HG03159 (cell line): ENCODE measurements at regions not wholly inside any gene's neighbourhood (a gene's known extent, or its start where the extent isn't known, plus 50 kb on each side); places are given as distances from the start of the nearest gene placed in this dataset.
"Not testable (repeated sequence)": the region's sequence is repeated elsewhere in the genome, so short reads cannot be mapped to it uniquely, and the experiment has no call there.

ENCODE experiments used
- ATAC-seq: cut with Tn5 transposase; IDR thresholded peaks from one replicate; pipeline ENCODE4 v1.9.1; 2021; ENCODE audit warnings: mild to moderate bottlenecking, moderate library complexity; ENCODE audit not compliant: unreplicated experiment

DNA sequence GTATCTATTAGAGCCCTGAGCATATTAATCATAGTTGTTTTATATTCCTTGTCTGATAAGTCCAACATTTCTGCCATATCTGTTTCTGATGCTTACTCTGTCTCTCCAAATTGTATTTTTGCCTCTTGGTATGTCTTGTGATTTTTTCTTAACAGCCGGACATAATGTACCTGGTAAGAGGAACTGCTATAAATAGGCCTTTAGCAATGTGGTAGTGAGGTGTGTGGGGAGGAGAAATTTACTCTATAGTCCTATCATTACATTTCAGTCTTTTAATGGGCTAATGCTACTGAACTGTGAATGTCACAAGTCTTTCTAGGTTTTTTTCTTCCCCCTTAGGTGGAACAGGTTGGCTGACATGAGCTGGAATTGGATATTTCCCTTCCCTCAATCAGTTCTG, 176.1 kb upstream of the FGF10 start:
- no peak for ATAC-seq

DNA sequence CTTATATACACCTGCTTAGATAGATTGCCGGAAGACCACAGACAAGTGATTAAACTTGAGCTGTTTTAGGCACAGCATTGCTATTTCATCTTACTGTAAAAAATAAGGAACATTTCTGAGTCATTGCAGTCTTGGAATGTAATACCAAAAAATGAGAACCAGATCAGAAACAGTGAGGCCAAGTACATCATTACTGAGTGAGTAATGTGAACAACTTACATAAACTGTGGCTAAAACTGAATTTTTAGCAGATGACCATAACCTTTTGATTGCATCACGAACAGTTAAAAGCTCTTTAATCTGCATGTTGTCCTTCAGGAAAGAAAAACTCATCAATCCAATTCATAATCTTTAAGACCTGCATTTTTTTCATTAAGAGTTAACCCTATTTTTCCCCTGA, 157.1 kb upstream of the FGF10 start:
- no peak for ATAC-seq

- no peak for ATAC-seq
Observed at GRCh38 chr5:44543511-44543910, 154.3 kb upstream of the FGF10 start.

GRCh38 chr5:44542470-44542869, 153.2 kb upstream of the FGF10 start:
- no peak for ATAC-seq

DNA sequence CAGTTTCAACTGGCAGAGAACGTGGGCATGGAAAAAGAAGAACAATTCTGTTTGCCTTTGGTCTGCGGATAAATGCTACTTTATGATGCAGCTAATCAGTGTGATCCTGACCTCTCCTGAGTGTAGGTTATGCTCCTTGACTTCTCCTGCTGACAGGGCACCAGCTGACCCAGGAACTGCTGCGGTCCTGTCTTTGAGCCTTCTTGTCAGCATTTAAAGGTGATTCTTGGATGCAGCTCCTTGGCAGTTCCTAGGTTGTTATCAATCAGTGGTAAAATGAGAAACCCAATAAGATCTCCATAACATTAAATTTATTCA, 150.3 kb upstream of the FGF10 start:
- no peak for ATAC-seq

DNA sequence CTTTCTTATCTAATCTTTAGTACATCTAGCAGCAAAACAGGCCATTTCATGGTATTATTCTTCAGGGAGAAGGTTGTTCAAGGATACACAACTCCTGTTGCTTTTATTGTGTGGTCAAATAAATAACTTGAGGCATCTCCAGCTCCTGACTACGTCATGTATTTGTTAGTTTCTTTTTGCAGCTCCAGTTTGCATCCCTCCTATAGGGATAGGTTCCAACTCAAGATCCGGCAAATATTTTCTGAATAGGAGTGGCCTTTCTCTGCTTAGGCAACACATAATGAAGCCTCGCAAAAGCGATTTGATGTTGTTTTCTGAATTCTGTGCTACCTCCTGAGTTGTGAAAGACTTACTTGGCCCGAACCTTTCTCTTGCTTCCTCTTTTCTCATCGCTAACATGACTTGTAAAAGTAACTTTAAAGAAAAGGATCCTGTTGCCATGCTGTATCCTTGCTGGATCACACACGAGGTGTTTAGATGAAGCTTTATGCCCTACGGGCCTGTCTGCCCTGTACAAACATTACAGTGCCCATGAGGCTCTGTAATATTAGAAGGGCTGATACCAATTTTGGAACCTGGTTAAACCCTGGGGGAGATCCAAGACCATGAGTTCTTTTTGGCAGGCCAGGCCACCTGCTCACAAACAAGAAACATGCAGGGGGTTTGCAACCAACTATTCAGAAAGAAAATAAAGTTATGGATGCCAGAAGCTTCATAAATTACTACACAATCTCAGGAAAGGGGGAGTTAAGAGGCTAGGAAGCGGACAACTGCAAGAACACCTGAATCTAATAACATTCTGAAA, 149.8 kb upstream of the FGF10 start:
- ATAC-seq: no peak

GRCh38 chr5:44536650-44537260, 147.5 kb upstream of the FGF10 start:
- peak; percentile 53 for ATAC-seq

- ATAC-seq: no peak
Observed at GRCh38 chr5:44535621-44536020, 146.4 kb upstream of the FGF10 start.

GRCh38 chr5:44532981-44533380, 143.8 kb upstream of the FGF10 start:
- ATAC-seq: no peak

DNA sequence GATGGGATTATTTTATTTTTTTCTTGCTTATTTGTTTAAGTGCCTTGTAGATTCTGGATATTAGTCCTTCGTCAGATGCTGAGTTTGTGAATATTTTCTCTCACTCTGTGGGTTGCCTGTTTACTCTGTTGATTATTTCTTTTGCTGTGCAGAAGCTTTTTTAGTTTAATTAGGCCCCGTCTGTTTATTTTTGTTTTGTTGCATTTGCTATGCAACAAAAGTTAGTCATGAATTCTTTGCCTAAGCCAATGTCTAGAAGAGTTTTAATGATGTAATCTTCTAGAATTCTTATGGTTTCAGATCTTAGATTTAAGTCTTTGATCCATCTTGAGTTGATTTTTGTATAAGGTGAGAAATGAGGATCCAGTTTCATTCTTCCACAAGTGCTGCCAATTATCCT, 142.5 kb upstream of the FGF10 start:
- ATAC-seq: not testable (repeated sequence)

DNA sequence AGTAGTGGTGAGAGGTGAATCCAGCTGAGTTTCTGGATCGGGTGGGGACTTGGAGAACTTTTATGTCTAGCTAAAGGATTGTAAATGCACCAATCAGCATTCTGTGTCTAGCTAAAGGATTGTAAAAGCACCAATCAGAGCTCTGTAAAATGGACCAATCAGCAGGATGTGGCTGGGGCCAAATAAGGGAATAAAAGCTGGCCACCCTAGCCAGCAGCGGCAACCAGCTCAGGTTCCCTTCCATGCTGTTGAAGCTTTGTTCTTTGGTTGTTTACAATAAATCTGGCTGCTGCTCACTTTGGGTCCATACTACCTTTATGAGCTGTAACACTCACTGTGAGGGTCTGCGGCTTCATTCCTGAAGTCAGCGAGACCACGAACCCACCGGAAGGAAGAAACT, 141.6 kb upstream of the FGF10 start:
- ATAC-seq: not testable (repeated sequence)

- no peak for ATAC-seq
Observed at GRCh38 chr5:44511596-44511995, 122.4 kb upstream of the FGF10 start.

DNA sequence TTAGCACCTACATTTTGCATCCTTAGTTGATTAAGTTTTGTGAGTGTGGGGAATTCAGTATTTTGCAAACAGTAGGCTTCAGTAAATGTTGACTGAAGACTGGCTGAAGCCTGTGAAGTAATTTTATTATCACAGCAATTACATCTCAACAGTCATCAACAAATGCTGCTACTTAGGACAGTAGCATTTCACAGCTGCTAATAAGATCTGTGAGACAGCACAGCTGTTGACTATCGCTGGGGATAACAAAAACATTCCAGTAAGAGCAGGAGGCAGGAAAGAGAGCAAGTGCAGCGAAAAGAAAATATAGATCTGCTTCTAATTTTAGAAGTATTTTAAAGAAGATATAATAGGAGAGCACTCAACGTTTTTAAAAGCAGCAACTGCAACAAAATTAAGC, 117.3 kb upstream of the FGF10 start:
- no peak for ATAC-seq

GRCh38 chr5:44499381-44499780, 110.2 kb upstream of the FGF10 start:
- no peak for ATAC-seq

DNA sequence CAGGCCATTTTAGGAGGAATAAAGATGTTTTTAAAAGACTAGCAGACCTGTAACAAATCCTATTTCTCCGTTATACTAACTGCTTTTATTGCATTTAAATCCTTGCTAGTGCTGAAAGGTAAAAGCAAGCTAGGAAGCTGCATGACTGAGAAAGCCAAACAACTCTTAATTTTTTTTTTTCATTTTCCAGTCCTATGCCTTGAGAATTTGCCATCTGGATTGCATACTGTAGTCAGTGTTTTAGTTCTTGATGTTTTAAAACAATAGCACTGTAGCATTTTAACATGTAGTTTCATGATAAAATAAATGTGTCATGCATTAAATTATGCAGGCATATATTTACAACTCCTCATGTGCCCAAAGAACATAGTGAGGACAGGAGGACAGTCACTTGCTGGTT, 108.4 kb upstream of the FGF10 start:
- ATAC-seq: no peak

DNA sequence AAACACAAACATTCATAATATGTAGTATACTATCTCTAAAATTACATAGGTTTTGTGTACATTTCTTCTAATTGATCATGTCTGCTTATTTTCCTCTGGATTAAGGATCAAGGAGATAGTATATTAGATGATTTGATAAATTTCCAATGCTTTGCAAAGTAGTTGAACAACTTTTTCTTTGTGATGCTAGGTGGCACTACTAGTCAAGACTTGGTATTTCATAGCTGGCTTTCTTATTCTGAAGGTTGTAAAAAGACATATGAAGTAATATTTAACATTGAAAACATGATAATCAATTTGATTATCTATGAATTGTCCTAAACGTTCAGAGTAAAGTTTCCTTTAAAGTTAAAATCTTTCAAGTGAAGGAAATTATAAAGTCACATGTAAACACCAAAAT, 106.1 kb upstream of the FGF10 start:
- no peak for ATAC-seq

DNA sequence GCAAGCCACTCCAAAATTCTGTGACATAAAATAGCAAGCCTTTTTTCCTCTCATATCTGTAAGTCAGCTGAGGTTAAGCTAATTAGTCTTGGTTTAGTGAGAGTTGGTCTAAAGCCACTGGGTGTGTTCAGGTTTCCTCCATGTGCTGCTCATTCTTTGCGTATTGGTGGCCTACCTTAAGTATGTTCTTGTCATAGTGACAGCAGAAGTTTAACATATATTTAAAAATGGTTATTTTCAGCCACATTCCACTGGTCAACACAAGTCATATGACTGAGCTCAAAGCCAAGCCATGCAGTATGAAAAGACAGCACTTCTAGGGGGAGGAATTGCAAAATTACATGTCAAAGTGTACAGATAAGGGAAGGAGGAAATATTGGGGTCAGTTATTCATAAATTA, 100.5 kb upstream of the FGF10 start:
- ATAC-seq: no peak

DNA sequence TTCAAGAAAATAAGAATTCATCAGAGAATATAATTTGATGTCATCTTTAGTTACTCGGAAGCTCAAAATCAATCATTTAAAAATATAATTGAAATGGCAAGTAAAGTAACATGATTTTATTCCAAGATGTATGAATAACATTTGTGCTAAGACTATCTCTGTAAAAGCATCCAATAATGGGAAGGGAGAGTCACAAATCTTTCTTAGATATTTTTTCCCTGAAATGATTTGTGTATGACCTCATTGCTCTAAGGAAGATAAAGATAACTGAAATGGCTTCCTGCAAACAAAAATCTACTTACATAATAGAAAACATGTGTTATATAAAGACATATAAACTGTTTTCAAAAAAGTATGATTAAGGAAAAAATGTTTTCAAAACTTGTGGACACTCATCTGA, 97.4 kb upstream of the FGF10 start:
- ATAC-seq: no peak

GRCh38 chr5:44454002-44454401, 64.8 kb upstream of the FGF10 start:
- no peak for ATAC-seq

- ATAC-seq: no peak
Observed at GRCh38 chr5:44446399-44446798, 57.2 kb upstream of the FGF10 start.

GRCh38 chr5:44443172-44443571, 54.0 kb upstream of the FGF10 start:
- ATAC-seq: no peak

GRCh38 chr5:44441460-44441859, 52.2 kb upstream of the FGF10 start:
- ATAC-seq: no peak

DNA sequence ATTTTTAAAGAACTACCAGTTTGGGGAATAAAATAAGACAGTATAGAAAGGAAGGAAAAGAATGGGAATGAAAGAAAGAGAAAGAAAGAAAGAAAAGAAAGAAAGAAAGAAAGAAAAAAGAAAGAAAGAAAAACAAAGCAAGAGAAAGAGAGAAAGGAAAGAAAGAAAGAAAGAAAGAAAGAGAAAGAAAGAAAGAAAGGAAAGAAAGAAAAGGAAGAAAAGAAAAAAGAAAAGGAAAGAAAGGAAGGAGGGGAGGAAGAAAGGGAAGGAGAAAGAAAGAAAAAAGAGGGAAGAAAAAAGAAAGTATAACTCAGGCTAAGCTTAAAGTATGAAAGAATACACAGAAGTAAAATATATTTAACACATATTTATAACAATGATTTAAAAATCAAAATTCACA, 51.0 kb upstream of the FGF10 start:
- ATAC-seq: no peak
